ENCODE measurements at regions not wholly inside any gene's neighbourhood (a gene's known extent, or its start where the extent isn't known, plus 50 kb on each side); places are given as distances from the start of the nearest gene placed in this dataset.

- Histone ChIP-seq H3K4me1 (replicated peaks in 1 of 2; ENCODE audit: control insufficient read depth in 2 of 2, insufficient read depth in 2 of 2, low read length in 2 of 2) (no peaks in the 10 kb centered on the region; a peak in 3 of 5 replicates), H3K79me2 (ENCODE audit: control insufficient read depth, insufficient read depth, low read length) (no peaks in the 10 kb centered on the region), H3K4me3 (no peak overlapping the region), H3K9me3 (replicated peaks; ENCODE audit: control insufficient read depth, insufficient read depth, low read depth, low read length) (no peaks in the 10 kb centered on the region), H2AFZ (ENCODE audit: low read depth, low read length) (no peak overlapping the region), H3K36me3 (ENCODE audit: control insufficient read depth, insufficient read depth, low read length) (no peaks in the 10 kb centered on the region), H3K4me2 (ENCODE audit: insufficient read depth, low read length) (no peak overlapping the region), H3K9ac (ENCODE audit: insufficient read depth in 1 of 2, low read depth in 2 of 2, low read length in 2 of 2) (no peak overlapping the region), H3K27me3 (ENCODE audit: control insufficient read depth in 2 of 2, insufficient read depth in 2 of 2, low read length in 2 of 2) (peaks cover 31 to 55% of the 10 kb centered on the region in 2 experiments), H4K20me1 (replicated peaks; ENCODE audit: control insufficient read depth, insufficient read depth, low read length) (no peaks in the 10 kb centered on the region), H3K9me1 (ENCODE audit: control insufficient read depth, insufficient read depth, low read length) (no peaks in the 10 kb centered on the region), H3K27ac (ENCODE audit: extremely low read depth, low read depth, low read length) (no peak overlapping the region)
- 0% methylated on average over 9 of the region's 9 CpGs for WGBS (ENCODE audit: insufficient coverage, low coverage, missing lambda C conversion rate)
- in situ Hi-C loops (cut with MboI) (no loop called here), intact Hi-C loops (cut with micrococcal nuclease) (no loop called here)
- ATAC-seq (no peak), FAIRE-seq (no peak), DNase-seq (ENCODE audit: extremely low read depth in 1 of 4, low spot score in 3 of 4) (no peak)
- BruUV-seq (replicated peaks) = no TSS peak
- POLR2A ChIA-PET = no interaction called here
- CTCF ChIA-PET (ENCODE audit: low intra/inter-chr PET ratio) = no interaction called here
- TF ChIP-seq ZHX1 (conservative IDR thresholded peaks at IDR 0.05; ENCODE audit: low read length) (no peak), ARID3A (IDR thresholded peaks at IDR 0.05; ENCODE audit: borderline replicate concordance, low read depth, low read length) (no peak), TCF15 (CRISPR knock-in tag; IDR thresholded peaks at IDR 0.05) (no peak), EP400 (IDR thresholded peaks at IDR 0.05) (no peak), ZNF766 (CRISPR knock-in tag; conservative IDR thresholded peaks at IDR 0.05) (no peak), NFIC (IDR thresholded peaks at IDR 0.05) (no peak), ESRRB (CRISPR knock-in tag; IDR thresholded peaks at IDR 0.05; ENCODE audit: borderline replicate concordance) (no peak), BRD9 (IDR thresholded peaks at IDR 0.05; ENCODE audit: low read depth, partially characterized antibody) (no peak), TRIM24 (IDR thresholded peaks at IDR 0.05) (no peak), SAFB2 (IDR thresholded peaks at IDR 0.05; ENCODE audit: borderline replicate concordance, low read depth, low read length, severe bottlenecking) (no peak), ZNF764 (CRISPR knock-in tag; IDR thresholded peaks at IDR 0.05; ENCODE audit: low read depth) (no peak), ZNF449 (CRISPR knock-in tag; IDR thresholded peaks at IDR 0.05) (no peak), NCOA6 (IDR thresholded peaks at IDR 0.05) (no peak), ETS2 (tag; IDR thresholded peaks at IDR 0.05; ENCODE audit: borderline replicate concordance, poor library complexity, severe bottlenecking) (no peak), MBD1 (CRISPR knock-in tag; IDR thresholded peaks at IDR 0.05) (no peak), NONO (IDR thresholded peaks at IDR 0.05; ENCODE audit: low read depth in 2 of 2, low read length in 1 of 2) (no peak)
Observed at GRCh38 chr9:95749493-95749892, 126.0 kb upstream of the ERCC6L2 start.

Data from K562 (cell line).